SK-N-SH (cell line): ENCODE measurements at regions not wholly inside any gene's neighbourhood (a gene's known extent, or its start where the extent isn't known, plus 50 kb on each side); places are given as distances from the start of the nearest gene placed in this dataset.

Experiments used
- TF ChIP-seq, protein P1 (sequence below): IDR thresholded peaks from 2 replicates; pipeline ENCODE4 v1.4.0; 2012; ENCODE audit warnings: low read depth, borderline replicate concordance
- TF ChIP-seq, protein P2 (sequence below): fragments of 200-600 bp; sonication (generic); IDR thresholded peaks from 2 replicates; pipeline ENCODE4 v1.6.1; 2017; ENCODE audit warnings: antibody characterized with exemption, mild to moderate bottlenecking, moderate library complexity
- TF ChIP-seq, protein P3 (sequence below): fragments of 150-350 bp; IDR thresholded peaks from 2 replicates; pipeline ENCODE4 v1.6.1; 2016; ENCODE audit warnings: mild to moderate bottlenecking, low read depth, low read length

DNA sequence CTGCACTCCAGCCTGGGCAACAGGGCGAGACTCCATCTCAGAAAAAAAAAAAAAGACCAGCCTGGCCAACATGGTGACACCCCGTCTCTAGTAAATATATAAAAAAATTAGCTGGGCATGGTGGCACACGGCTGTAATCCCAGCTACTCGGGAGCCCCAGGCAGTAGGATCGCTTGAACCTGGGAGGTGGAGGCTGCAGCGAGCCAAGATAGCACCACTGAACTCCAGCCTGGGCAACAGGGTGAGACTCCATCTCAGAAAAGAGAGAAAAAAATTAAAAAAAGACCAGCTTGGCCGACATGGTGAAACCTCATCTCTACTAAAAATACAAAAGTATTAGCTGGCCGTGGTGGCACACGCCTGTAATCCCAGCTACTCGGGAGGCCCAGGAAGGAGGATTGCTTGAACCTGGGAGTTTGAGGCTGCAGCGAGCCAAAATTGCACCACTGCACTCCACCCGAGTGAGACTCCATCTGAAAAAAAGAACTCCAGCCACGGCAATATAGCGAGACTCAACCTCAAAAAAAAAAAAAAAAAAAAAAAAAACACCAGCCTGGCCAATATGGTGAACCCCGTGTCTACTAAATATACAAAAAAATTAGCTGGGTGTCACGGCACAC is 346.1 kb upstream of the PLGLB2 start:
- TF ChIP-seq, protein P1, sequence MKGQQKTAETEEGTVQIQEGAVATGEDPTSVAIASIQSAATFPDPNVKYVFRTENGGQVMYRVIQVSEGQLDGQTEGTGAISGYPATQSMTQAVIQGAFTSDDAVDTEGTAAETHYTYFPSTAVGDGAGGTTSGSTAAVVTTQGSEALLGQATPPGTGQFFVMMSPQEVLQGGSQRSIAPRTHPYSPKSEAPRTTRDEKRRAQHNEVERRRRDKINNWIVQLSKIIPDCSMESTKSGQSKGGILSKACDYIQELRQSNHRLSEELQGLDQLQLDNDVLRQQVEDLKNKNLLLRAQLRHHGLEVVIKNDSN = no peak
- TF ChIP-seq, protein P2, sequence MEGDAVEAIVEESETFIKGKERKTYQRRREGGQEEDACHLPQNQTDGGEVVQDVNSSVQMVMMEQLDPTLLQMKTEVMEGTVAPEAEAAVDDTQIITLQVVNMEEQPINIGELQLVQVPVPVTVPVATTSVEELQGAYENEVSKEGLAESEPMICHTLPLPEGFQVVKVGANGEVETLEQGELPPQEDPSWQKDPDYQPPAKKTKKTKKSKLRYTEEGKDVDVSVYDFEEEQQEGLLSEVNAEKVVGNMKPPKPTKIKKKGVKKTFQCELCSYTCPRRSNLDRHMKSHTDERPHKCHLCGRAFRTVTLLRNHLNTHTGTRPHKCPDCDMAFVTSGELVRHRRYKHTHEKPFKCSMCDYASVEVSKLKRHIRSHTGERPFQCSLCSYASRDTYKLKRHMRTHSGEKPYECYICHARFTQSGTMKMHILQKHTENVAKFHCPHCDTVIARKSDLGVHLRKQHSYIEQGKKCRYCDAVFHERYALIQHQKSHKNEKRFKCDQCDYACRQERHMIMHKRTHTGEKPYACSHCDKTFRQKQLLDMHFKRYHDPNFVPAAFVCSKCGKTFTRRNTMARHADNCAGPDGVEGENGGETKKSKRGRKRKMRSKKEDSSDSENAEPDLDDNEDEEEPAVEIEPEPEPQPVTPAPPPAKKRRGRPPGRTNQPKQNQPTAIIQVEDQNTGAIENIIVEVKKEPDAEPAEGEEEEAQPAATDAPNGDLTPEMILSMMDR = no peak
- TF ChIP-seq, protein P3, sequence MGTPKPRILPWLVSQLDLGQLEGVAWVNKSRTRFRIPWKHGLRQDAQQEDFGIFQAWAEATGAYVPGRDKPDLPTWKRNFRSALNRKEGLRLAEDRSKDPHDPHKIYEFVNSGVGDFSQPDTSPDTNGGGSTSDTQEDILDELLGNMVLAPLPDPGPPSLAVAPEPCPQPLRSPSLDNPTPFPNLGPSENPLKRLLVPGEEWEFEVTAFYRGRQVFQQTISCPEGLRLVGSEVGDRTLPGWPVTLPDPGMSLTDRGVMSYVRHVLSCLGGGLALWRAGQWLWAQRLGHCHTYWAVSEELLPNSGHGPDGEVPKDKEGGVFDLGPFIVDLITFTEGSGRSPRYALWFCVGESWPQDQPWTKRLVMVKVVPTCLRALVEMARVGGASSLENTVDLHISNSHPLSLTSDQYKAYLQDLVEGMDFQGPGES = no peak
